Smooth muscle cell (in vitro differentiated cells): ENCODE measurements at regions not wholly inside any gene's neighbourhood (a gene's known extent, or its start where the extent isn't known, plus 50 kb on each side); places are given as distances from the start of the nearest gene placed in this dataset.
A peak's percentile ranks its signal among the peaks of the same experiment; 100 is the strongest.

ENCODE experiments used
- DNase-seq: peaks from one replicate; lab custom pipeline; 2025; ENCODE audit not compliant: unreplicated experiment; lab: John Stamatoyannopoulos, UW
- H2AFZ ChIP-seq: fragments of 200-600 bp; sonication (generic); 2 replicates; pipeline ENCODE4 v1.6.0; 2016; ENCODE audit warnings: antibody characterized with exemption, low read depth, mild to moderate bottlenecking
- H3F3A ChIP-seq: fragments of 200-600 bp; sonication (generic); 2 replicates; pipeline ENCODE4 v1.6.0; 2017; ENCODE audit warnings: antibody characterized with exemption, low read depth
- H3K27ac ChIP-seq: fragments of 200-600 bp; sonication (generic); 2 replicates; pipeline ENCODE4 v1.5.1; 2016; ENCODE audit warnings: low read depth, mild to moderate bottlenecking
- H3K27me3 ChIP-seq: fragments of 200-600 bp; sonication (generic); 2 replicates; pipeline ENCODE4 v1.6.1; 2016; ENCODE audit warnings: low read depth, mild to moderate bottlenecking
- H3K36me3 ChIP-seq: fragments of 200-600 bp; sonication (generic); 2 replicates; pipeline ENCODE4 v1.5.1; 2016; ENCODE audit warnings: low read depth
- H3K4me1 ChIP-seq: fragments of 200-600 bp; sonication (generic); 2 replicates; pipeline ENCODE4 v1.5.1; 2016; ENCODE audit warnings: low read depth
- H3K4me2 ChIP-seq: fragments of 200-600 bp; sonication (generic); 2 replicates; pipeline ENCODE4 v1.6.0; 2016; ENCODE audit warnings: mild to moderate bottlenecking
- H3K4me3 ChIP-seq: fragments of 200-600 bp; sonication (generic); 2 replicates; pipeline ENCODE4 v1.5.1; 2016; ENCODE audit warnings: mild to moderate bottlenecking
- H3K79me2 ChIP-seq: fragments of 200-600 bp; sonication (generic); 2 replicates; pipeline ENCODE4 v1.6.0; 2016; ENCODE audit warnings: low read depth, mild to moderate bottlenecking
- H3K9ac ChIP-seq: fragments of 200-600 bp; sonication (generic); 2 replicates; pipeline ENCODE4 v1.6.0; 2016; ENCODE audit warnings: low read depth
- H3K9me3 ChIP-seq: fragments of 200-600 bp; sonication (generic); replicated peaks from 2 replicates; pipeline ENCODE4 v1.5.1; 2016; ENCODE audit warnings: low read depth
- H4K20me1 ChIP-seq: fragments of 200-600 bp; sonication (generic); 2 replicates; pipeline ENCODE4 v1.6.0; 2016; ENCODE audit warnings: low read depth
- WGBS: methylation state at CpG from one replicate; pipeline ENCODE4 v1.1.7; 2016; ENCODE audit warnings: low lambda C conversion rate; 5-methylcytosine and 5-hydroxymethylcytosine counted together
- TF ChIP-seq, protein P1 (sequence below): fragments of 200-600 bp; sonication (generic); IDR thresholded peaks from 2 replicates; pipeline ENCODE4 v1.5.1; 2017; ENCODE audit warnings: borderline replicate concordance, mild to moderate bottlenecking, antibody characterized with exemption; ENCODE audit not compliant: insufficient read depth, poor library complexity, severe bottlenecking

DNA sequence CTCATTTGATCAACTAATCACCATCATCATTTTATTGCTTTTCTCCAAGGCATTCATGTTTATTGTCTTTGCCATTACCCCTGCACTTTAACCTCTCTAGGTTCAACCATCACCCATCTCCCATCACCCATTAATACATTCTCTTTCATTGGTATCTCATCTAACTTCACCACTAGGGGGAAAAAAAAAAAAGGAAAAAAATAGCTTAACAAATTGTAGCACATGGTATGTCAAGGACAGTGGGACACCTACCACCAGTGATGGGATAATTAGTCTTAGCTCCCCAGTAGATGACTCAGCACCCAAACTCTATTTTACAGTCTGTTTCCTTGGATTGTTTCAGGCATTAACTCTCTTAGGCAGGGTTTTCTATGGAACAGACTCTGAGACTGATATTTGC, 1770.2 kb upstream of the MIR17HG start:
- Histone ChIP-seq H3K79me2 (no peaks in the 10 kb centered on the region), H3K4me2 (no peak overlapping the region), H4K20me1 (no peaks in the 10 kb centered on the region), H3K27ac (no peak overlapping the region), H3K4me1 (no peaks in the 10 kb centered on the region), H3F3A (no peaks in the 10 kb centered on the region), H3K9me3 (no peaks in the 10 kb centered on the region), H3K4me3 (no peak overlapping the region), H3K27me3 (no peaks in the 10 kb centered on the region), H2AFZ (no peak overlapping the region), H3K9ac (no peak overlapping the region), H3K36me3 (no peaks in the 10 kb centered on the region)
- no peak for DNase-seq
- TF ChIP-seq, protein P1, sequence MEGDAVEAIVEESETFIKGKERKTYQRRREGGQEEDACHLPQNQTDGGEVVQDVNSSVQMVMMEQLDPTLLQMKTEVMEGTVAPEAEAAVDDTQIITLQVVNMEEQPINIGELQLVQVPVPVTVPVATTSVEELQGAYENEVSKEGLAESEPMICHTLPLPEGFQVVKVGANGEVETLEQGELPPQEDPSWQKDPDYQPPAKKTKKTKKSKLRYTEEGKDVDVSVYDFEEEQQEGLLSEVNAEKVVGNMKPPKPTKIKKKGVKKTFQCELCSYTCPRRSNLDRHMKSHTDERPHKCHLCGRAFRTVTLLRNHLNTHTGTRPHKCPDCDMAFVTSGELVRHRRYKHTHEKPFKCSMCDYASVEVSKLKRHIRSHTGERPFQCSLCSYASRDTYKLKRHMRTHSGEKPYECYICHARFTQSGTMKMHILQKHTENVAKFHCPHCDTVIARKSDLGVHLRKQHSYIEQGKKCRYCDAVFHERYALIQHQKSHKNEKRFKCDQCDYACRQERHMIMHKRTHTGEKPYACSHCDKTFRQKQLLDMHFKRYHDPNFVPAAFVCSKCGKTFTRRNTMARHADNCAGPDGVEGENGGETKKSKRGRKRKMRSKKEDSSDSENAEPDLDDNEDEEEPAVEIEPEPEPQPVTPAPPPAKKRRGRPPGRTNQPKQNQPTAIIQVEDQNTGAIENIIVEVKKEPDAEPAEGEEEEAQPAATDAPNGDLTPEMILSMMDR: peak; percentile 2

DNA sequence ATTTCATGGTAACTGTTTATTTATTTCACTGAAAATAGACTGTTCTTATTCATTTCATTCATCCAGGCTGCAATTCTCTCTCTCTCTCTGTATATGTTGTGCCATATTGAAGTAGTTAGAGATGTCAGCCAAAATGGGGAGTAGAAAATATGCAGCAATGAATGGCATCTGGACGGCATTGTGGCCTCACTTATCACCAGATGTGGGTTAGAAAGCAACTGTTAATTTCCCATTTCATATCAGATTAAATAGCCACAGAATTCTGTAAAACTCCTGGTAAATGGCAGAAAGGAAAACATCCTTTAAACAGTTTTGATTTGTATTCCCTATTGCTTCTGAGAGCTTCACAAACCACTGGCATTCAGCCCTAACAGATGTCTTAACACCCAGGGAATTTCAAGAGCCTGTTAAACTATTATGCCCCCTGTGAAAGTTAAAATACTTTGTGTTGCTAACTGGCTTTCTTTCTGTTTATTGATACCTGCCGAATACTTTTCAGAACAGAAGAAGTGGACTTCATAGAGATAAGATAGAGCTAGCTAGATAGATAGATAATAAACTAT, 1763.3 kb upstream of the MIR17HG start:
- DNase-seq: no peak
- Histone ChIP-seq H3F3A (no peaks in the 10 kb centered on the region), H3K9me3 (no peaks in the 10 kb centered on the region), H2AFZ (no peak overlapping the region), H3K9ac (no peak overlapping the region), H3K27me3 (no peaks in the 10 kb centered on the region), H3K4me3 (no peak overlapping the region), H3K79me2 (no peaks in the 10 kb centered on the region), H4K20me1 (no peaks in the 10 kb centered on the region), H3K4me1 (no peaks in the 10 kb centered on the region), H3K36me3 (no peaks in the 10 kb centered on the region), H3K4me2 (peak overlapping the region; percentile 18), H3K27ac (no peak overlapping the region)
- WGBS: 30% methylated on average over 2 of the region's 2 CpGs
- TF ChIP-seq, protein P1: no peak

DNA sequence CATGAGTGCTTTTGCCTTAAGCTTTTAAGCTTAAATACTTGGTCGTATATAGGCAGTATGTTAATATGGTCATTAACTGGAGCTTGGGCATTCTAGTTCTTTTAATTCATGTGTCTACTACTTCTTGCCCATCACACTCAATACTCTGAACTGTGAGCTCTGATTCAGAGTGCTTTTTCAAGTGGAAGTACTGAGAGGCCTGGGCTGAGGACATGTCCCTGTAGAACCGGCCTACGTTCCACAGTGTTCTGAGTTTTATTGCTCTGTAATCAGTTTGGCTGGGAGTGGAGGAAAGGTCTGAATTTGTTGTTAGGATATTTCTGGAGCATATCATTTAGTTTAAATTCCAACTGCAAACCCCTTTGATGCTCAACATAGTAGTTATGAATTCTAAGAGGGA, 1744.8 kb upstream of the MIR17HG start:
- Histone ChIP-seq H3K27ac (no peak overlapping the region), H3K9me3 (no peaks in the 10 kb centered on the region), H3K4me2 (no peak overlapping the region), H3K4me1 (no peaks in the 10 kb centered on the region), H3F3A (no peaks in the 10 kb centered on the region), H2AFZ (no peak overlapping the region), H3K27me3 (no peaks in the 10 kb centered on the region), H3K36me3 (no peaks in the 10 kb centered on the region), H3K79me2 (no peaks in the 10 kb centered on the region), H4K20me1 (no peaks in the 10 kb centered on the region), H3K9ac (no peak overlapping the region), H3K4me3 (no peak overlapping the region)
- 78% methylated on average over 3 of the region's 3 CpGs for WGBS
- no peak for DNase-seq
- TF ChIP-seq, protein P1: no peak

DNA sequence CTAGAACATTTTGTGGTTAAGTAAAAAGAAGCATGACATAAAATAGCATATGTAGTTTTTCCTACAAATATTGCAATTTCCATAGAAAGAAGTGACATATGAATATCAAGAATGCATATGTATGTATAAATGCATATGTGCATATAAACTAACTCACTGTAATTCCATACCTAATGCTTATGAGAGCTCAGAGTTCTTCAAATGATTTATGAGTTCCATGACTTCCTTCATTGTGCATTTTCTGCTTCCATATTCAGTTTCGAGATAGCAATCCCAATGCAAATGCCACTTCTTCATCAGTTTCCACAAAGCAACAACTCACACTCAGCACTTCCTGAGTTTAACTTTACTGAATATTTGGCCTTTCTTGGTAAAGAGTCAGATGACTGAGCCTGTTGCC, 1744.3 kb upstream of the MIR17HG start:
- H3K4me3 ChIP-seq: no peak overlapping the region
- H3K9me3 ChIP-seq: no peaks in the 10 kb centered on the region
- WGBS: 95% methylated on average over 1 of the region's 1 CpG

More for the DNA sequence above, 1744.3 kb upstream of the MIR17HG start:
- Histone ChIP-seq H2AFZ (no peak overlapping the region), H3F3A (no peaks in the 10 kb centered on the region), H3K4me2 (no peak overlapping the region), H3K27ac (no peak overlapping the region), H3K36me3 (no peaks in the 10 kb centered on the region), H3K79me2 (no peaks in the 10 kb centered on the region), H4K20me1 (no peaks in the 10 kb centered on the region), H3K9ac (no peak overlapping the region), H3K4me1 (no peaks in the 10 kb centered on the region), H3K27me3 (no peaks in the 10 kb centered on the region)
- no peak for DNase-seq
- TF ChIP-seq, protein P1: no peak
